ENCODE measurements at regions not wholly inside any gene's neighbourhood (a gene's known extent, or its start where the extent isn't known, plus 50 kb on each side); places are given as distances from the start of the nearest gene placed in this dataset.
A peak's percentile ranks its signal among the peaks of the same experiment; 100 is the strongest.

- FAIRE-seq (no peak), DNase-seq (ENCODE audit: insufficient read length) (no peak)
- TF ChIP-seq POLR2A (IDR thresholded peaks at IDR 0.05; ENCODE audit: low read depth, low read length) (no peak), TAF1 (IDR thresholded peaks at IDR 0.05; ENCODE audit: borderline replicate concordance, low read depth, low read length) (no peak), POLR2AphosphoS5 (IDR thresholded peaks at IDR 0.05; ENCODE audit: low read depth, low read length) (no peak)
Measured at GRCh38 chr6:11398451-11399326, 138.9 kb upstream of the TMEM170B start.

- FAIRE-seq (no peak), DNase-seq (ENCODE audit: insufficient read length) (no peak)
- no peak for TF ChIP-seq POLR2A (IDR thresholded peaks at IDR 0.05; ENCODE audit: low read depth, low read length)
- no peak for TF ChIP-seq TAF1 (IDR thresholded peaks at IDR 0.05; ENCODE audit: borderline replicate concordance, low read depth, low read length)
- TF ChIP-seq POLR2AphosphoS5 (IDR thresholded peaks at IDR 0.05; ENCODE audit: low read depth, low read length), result no peak
Measured at GRCh38 chr6:11397622-11398450, 139.7 kb upstream of the TMEM170B start.

DNA sequence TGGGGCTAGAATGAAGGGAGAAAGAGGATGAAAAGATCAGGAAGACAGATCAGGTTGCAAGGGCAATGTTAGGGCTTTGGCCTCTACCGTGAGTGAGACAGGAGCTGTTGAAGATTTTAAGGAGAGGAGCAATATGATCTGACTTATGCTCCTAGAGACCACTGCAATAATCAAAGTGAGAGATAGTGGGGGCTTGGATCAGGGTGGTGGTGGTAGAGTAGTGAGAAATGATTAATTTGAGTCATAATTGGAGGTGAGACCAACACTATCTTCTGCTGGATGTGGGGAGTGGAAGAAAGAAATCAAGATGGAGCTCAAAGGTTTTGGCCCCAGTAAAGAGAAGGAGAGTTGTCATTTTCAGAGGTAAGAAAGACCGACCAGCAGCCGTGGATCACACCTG is 140.7 kb upstream of the TMEM170B start:
- DNase-seq (ENCODE audit: insufficient read length) (no peak), FAIRE-seq (no peak)
- no peak for TF ChIP-seq POLR2A (IDR thresholded peaks at IDR 0.05; ENCODE audit: low read depth, low read length)
- no peak for TF ChIP-seq TAF1 (IDR thresholded peaks at IDR 0.05; ENCODE audit: borderline replicate concordance, low read depth, low read length)
- TF ChIP-seq POLR2AphosphoS5 (IDR thresholded peaks at IDR 0.05; ENCODE audit: low read depth, low read length), result no peak

DNA sequence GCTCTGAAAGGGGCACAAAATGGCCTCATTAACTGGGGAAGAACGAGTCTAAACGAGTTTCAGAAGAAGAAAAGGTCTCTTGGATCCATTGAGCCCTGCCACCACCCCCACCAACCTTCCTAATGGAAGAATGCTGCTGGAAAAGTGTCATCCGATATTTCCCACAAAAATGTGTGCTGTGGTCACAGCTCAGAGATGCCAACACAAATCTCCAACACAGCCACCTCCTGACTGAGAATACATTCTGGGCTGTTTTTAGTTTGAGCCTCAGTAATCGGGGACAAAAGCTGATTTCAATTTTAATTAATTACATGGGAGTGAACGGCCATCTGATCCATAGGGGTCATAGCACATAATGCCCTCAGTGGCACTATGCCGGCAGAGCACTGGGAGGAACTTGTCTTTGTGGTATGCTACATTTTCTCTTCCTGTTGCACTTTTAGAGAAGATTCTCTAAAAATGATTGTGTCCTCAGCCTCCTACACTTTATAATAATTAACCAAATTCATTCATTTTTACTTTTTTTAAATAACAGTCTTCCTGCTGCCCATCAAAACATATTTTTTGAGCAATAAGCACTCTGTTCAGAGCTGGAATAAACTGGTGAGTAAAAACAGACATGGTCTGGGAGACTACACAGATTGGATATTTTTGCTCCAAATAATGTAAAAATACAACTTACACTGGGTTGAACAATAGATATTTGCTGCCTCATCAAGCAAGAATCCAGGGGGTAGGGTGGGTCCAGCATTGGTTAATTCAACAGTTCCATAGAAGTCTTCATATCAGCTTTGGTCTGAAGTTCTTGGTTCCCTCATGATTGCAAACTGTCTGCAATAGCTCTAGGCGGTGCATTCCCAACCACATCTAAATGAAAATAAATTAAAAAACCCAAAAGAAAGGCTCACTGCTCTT is 143.6 kb upstream of the TMEM170B start:
- FAIRE-seq, result no peak
- no peak for DNase-seq (ENCODE audit: insufficient read length)
- no peak for TF ChIP-seq TAF1 (IDR thresholded peaks at IDR 0.05; ENCODE audit: borderline replicate concordance, low read depth, low read length)
- TF ChIP-seq POLR2AphosphoS5 (IDR thresholded peaks at IDR 0.05; ENCODE audit: low read depth, low read length), result no peak
- no peak for TF ChIP-seq POLR2A (IDR thresholded peaks at IDR 0.05; ENCODE audit: low read depth, low read length)

DNA sequence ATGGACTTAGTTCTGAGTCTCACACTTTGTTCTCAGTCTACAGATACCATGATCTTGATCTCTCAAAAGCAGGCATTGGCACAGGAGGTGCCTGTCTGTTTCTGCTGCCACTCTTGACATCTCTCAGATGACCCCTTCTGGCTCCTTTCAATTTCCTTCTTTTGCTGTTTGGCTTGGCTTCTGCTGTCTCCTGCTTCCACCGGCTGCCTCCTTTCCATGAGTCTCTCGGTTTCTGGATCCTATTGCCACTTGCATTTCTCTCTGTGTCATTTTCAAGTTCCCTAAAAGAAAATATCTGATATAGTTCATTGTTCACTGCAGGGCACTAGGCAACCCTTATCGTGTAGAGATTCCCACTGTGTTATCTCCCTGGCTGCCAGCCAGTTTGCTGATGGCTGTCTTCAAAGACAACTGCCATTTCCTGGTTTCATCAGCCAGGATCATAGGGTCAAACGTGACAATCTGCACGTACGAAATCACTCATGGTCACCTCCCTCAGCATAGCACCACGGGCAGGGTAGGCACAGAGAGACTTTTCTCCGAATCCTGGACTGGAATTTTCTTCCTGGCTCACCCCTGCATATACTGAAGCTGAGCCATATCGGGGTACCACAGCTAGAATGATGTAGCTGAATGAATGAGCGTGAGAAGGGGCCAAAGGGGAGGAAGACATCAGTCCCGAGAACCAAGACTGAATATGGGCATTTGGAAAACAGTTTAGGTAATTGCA is 144.6 kb upstream of the TMEM170B start:
- peak; percentile 54 for FAIRE-seq
- TF ChIP-seq TAF1 (IDR thresholded peaks at IDR 0.05; ENCODE audit: borderline replicate concordance, low read depth, low read length) (no peak), POLR2A (IDR thresholded peaks at IDR 0.05; ENCODE audit: low read depth, low read length) (no peak), POLR2AphosphoS5 (IDR thresholded peaks at IDR 0.05; ENCODE audit: low read depth, low read length) (no peak)
- no peak for DNase-seq (ENCODE audit: insufficient read length)

GRCh38 chr6:11391934-11392777 is 145.4 kb upstream of the TMEM170B start:
- FAIRE-seq (no peak), DNase-seq (ENCODE audit: insufficient read length) (no peak)
- TF ChIP-seq POLR2AphosphoS5 (IDR thresholded peaks at IDR 0.05; ENCODE audit: low read depth, low read length), result no peak
- no peak for TF ChIP-seq POLR2A (IDR thresholded peaks at IDR 0.05; ENCODE audit: low read depth, low read length)
- TF ChIP-seq TAF1 (IDR thresholded peaks at IDR 0.05; ENCODE audit: borderline replicate concordance, low read depth, low read length), result no peak

DNA sequence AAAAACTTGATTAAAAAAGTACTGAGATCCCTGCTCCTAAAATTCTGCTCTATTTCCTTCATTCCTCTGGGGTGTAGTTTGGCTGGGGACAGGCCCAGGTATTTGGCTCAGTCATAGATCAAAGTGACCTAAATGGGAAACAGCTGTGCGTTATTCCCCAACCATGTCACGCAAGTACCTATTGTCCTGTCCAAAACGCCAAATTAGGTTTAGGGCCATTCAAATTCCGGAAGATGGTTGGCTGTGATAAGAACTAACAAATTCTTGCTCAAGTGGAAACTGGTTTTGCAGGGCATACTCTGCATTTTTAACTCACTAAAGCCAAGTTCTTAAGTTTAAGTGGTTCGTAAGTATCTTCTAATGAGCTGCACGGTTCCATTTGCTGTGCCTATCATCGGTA is 147.6 kb upstream of the TMEM170B start:
- TF ChIP-seq POLR2A (IDR thresholded peaks at IDR 0.05; ENCODE audit: low read depth, low read length), result no peak
- TF ChIP-seq TAF1 (IDR thresholded peaks at IDR 0.05; ENCODE audit: borderline replicate concordance, low read depth, low read length), result no peak
- TF ChIP-seq POLR2AphosphoS5 (IDR thresholded peaks at IDR 0.05; ENCODE audit: low read depth, low read length), result no peak
- FAIRE-seq, result no peak

GRCh38 chr6:11388983-11389944 is 148.3 kb upstream of the TMEM170B start:
- TF ChIP-seq TAF1 (IDR thresholded peaks at IDR 0.05; ENCODE audit: borderline replicate concordance, low read depth, low read length), result no peak
- TF ChIP-seq POLR2A (IDR thresholded peaks at IDR 0.05; ENCODE audit: low read depth, low read length), result no peak
- TF ChIP-seq POLR2AphosphoS5 (IDR thresholded peaks at IDR 0.05; ENCODE audit: low read depth, low read length), result no peak
- no peak for FAIRE-seq

More for the DNA sequence above, 147.6 kb upstream of the TMEM170B start:
- DNase-seq (ENCODE audit: insufficient read length), result no peak

More at GRCh38 chr6:11388983-11389944, 148.3 kb upstream of the TMEM170B start:
- no peak for DNase-seq (ENCODE audit: insufficient read length)
